Limb (tissue), 2 donors: ENCODE measurements at regions not wholly inside any gene's neighbourhood (a gene's known extent, or its start where the extent isn't known, plus 50 kb on each side); places are given as distances from the start of the nearest gene placed in this dataset.

Experiments
- DNase-seq, 2 donors: peaks; one replicate each; pipeline ENCODE4 v3.0.0-alpha.2; 2016; ENCODE audit errors: extremely low spot score in 2 of 2

DNA sequence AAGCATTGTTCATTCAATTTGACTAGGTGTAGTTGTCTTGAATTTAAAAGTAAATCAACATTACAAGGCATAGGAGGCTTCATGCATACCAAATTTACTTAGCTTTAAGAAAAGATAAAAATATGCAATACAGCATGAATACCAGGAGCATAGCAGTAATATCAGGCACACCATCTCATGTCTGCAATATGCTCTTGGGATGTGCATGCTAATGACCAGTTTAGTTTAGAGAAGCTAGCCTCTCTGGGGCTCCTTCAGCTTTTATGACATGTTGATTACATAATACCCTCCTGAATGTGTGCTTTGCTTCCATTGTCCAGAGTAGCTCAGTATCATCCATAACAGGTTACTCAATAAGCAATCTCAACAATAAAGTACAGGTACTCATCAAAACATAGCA, 497.2 kb downstream of the FLRT2 start:
- no peak for DNase-seq

DNA sequence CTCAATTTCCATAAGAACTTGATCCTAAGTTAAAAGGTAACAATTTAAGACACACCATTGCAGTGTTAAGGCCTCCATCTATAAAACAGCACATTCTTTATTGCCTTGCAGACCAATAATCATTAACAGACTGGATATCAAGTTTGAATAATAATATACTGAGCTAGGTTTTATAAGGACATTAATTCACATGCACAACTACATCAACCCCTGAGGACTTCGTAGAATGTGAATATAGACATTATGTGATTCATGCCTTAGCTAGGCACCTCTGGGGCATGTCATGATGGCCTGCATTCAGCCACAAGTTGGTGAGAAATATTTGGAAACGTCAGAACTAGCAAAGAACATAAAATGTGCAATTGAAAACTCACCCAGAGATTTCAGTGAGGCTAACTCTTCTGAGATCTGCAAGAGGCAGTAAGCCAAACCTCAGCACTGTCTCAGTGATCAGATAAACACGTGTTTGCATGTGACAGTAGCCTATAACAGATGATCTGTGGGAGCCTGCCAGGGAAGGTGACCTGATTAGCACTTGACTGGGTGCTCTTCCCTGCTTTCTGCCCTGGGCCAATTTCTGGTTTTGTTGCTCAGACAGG, 492.2 kb downstream of the FLRT2 start:
- DNase-seq, result no peak

DNA sequence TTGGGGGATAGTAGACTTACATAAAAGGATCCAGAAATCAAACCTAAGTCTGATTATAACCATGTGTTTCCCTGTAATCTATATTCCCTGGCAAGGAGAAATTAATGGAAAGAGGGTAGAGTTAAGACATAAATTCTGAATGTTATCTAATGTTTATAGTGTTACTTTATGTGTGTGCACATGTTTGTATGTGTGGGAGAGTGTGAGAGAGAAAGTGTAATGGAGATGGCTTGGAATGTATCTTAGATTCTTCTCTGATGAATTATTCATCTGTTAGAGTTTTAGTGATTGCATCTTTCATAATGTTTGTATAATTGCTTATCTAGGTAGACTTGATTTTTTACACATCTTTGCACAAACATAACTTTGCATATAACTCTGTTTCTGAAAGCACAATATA, 490.9 kb downstream of the FLRT2 start:
- no peak for DNase-seq

DNA sequence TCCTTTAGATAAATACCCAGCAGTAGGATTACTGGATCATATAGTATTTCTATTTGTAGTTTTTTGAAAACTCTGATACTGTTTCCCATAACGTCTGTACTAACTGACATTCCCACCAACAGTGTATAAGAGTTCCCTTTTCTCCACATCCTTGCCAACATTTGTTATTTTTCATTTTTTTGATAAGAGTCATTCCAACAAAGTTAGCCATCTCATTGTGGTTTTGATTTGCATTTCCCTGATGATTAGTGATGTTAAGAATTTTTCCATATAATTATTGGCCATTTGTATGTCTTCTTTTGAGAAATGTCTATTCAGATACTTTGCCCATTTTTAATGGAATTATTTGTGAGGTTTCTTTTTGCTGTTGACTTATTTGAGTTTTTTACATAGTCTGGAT, 486.0 kb downstream of the FLRT2 start:
- no peak for DNase-seq

DNA sequence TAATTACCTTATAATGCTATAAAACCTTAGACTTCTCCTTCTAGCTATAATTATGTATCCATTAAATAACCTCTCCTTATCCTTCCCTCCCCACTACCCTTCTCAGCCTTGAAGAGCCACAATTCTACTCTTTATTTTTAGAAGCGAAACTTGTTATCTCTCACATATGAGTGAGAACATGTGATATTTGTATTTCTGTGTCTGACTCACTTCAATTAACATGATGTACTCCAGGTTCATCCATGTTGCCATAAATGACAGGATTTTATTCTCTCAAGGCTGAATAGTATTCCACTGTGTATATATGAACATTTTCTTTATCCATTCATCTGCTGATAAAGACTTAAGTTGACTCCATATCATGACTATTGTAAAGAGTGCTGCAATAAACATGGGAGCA, 485.6 kb downstream of the FLRT2 start:
- no peak for DNase-seq

DNA sequence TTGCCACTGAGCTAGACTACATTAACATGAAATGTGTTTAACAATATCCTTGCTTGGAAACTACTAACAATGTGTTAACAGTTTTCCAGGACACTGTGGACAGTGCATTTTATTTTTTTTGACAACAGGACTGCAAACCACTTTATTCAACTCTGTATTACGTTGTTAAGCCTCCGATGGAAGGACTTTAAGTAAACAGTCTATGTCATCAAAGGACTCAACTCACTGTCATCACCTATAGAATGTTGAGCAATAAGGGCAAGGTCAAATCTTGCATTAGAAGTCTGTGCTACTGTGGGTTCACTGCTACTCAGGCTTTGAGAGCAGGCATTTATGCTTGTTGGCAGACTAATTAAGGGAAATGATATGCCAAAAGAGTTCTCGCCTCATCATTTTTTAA, 483.7 kb downstream of the FLRT2 start:
- DNase-seq, result no peak

DNA sequence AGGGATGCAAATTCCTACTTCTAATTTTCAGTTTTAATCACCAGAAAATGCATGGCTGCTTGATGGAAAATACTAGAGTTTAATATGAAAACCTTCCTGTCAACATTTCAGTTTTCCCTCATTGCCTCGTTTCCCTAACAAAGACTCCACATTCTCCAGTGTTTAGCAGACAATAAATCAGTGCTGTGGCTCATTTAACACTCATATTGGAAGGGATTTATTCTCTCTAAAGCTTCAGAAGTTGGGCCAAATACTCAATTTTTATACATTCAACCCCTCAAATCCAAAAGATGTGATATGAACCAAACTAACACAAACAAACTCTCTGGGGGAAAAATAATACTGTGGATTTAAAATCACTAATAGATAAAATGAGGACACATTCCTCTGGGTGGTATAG, 482.5 kb downstream of the FLRT2 start:
- no peak for DNase-seq

DNA sequence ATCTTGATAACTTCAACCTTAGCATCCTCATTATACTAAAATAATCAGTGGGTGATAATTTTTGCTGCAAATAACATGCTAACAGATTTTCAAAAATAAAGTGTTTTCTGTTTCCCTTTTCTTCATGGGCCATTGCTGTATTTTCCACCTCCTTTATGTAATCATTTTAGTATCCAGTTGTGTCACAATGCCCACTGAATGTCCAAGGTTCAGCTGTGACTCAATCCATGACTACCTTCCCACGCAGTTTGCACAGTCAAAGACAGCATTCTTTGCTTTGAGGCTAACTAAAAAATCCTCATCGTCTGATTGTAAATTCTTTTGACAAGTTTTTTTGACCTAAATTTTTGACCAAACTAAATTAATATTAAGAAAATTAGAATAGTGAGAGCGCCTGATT, 474.1 kb downstream of the FLRT2 start:
- no peak for DNase-seq

DNA sequence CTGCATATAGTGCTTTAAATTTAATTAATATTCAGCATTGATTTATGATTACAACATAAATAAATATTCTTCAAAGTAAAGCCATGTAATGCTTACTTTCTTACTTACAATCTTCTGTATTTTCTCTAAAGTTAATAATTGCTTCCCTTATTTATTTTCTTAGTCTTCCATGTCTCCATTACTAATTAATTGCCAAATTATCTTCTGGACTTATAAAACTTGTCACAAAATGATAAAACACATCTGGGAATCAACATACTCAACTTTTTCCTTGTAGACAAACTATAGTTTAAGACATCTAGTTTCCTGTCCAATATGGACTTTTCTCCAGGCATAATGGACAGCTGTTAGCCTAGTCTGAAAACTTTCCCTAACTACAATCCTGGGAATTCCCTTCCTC, 466.6 kb downstream of the FLRT2 start:
- no peak for DNase-seq

DNA sequence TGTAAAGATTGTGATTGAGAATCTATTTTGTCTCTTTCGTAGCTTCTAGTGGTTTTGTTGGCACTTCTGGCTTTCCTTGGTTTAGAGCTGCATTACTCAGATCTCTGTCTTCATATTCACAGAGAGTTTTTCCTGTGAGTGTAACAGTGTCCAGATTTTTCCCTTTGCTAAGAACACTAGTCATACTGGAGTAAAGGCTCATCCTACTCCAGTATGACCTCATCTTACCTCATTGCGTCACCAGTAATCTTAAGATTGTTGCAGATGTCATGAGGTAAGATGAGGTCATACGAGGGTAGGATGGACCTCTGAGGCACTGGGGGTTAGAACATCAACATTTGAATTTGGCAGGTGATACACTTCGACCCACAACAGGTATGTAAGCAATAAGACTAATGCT, 461.2 kb downstream of the FLRT2 start:
- no peak for DNase-seq

DNA sequence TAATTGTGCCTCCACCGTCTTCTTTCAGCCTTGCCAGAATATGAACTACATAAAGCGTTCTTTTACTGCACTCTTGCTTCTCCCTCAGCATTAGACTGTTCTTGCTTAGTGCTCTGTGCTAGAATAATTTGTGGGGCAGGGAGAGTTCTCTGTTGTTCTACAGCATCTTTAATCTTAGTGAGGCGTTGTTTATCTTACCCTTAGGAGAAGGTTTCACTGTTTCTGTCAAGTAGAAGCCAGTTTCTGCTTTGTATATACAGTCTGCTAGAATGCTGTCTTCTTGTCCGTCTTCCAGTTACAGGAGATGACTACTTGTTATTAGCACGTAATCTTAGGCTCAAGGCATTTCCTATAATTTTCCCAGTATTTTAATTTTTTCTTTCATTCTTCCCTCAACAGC, 458.0 kb downstream of the FLRT2 start:
- DNase-seq, result no peak

DNA sequence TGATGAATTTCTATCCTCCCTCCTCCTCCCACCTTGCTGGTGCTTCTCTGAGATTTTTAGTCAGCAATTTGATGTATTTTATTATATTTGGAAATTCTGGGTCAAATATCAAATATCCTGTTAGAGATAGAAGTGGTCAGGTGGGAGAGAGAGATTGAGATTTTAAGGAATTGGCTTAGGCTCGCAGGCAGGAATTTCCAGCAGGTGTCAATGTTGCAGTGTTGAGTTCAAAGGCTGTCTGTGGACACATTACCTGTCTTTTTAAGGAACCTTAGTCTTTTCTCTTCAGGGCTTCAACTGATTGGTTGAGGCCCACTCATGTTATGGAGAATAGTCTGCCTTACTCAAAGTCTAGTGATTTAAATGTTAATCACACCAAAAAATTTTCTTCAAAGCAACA, 457.3 kb downstream of the FLRT2 start:
- DNase-seq, result no peak

DNA sequence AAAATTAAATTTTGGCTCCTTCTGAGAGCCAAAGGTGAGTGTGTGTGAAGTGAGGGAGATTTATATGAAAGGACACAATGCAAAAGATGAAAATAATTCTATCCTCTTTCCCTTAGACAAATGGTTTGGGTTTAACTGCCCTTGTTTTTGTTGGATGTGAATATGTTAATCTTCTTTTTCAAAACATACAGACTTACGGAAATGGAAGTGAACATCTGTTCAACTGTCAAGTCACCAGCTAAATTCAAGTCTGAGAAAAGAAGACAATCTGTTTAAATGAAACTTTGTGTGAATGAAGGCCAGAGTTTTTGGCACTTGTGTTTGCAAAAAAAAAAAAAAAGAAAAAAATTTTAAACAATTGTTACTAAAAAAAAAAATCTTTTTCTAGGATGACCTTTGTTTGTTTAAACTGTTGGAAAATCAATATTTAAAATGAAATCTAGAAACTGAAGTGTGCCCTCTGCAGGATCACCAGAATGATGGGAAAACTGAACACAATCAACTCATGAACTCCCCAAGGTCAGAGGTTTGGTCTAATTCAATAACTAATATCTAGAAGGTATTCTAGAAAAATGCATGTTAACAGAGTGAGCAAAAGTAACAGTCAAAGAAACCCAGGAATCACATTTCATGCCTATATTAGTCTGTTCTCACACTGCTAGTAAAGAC, 448.8 kb downstream of the FLRT2 start:
- DNase-seq, result no peak

DNA sequence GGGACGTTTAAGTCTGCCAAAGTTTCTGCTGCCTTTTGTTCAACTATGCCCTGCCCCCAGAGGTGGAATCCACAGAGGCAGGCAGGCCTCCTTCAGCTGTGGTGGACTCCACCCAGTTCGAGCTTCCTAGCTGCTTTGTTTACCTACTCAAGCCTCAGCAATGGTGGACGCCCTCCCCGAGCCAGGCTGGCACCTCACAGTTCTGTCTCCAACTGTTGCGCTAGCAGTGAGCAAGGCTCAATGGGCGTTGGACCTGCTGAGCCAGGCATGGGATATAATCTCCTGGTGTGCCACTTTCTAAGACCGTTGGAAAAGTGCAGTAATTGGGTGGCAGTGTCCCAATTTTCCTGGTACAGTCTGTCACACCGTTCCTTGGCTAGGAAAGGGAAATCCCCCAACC, 444.7 kb downstream of the FLRT2 start:
- DNase-seq, result no peak

DNA sequence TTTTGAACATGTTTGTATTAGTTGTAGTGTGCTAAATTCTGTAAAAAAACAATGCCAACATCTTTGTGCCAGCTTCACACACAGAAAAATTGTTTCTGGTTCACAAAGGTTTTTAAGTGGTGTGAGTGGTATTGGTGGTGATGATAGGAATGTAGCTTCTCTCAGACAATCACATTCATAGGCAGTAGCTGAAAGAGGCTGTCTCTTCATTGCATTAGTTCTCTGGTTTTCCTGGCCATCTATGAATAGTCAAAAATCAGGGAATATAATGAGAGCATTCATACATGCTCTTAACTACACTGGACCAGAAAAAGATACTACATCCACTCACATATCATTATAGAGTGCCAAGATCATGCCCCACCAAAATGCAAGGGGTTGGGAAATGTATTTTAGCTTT, 433.5 kb downstream of the FLRT2 start:
- no peak for DNase-seq

DNA sequence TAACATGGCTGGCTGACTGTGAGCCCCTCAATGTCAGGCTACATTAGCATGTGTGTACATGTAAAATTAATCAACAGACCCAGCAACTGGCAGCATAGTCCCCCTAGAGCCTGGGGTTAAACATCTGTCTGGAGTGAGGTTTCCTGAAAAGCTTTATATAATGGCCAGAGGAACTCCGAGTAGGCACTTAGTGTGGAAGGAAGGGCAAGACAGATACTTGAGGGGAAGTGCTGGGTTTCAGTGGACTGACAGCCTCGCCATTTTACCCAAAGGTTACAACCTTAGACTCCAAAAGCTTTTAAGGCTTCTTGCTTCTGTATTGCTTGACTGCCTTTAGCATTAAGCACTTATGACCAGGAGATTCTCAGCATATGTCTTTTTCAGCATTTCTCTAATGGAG, 430.8 kb downstream of the FLRT2 start:
- no peak for DNase-seq

DNA sequence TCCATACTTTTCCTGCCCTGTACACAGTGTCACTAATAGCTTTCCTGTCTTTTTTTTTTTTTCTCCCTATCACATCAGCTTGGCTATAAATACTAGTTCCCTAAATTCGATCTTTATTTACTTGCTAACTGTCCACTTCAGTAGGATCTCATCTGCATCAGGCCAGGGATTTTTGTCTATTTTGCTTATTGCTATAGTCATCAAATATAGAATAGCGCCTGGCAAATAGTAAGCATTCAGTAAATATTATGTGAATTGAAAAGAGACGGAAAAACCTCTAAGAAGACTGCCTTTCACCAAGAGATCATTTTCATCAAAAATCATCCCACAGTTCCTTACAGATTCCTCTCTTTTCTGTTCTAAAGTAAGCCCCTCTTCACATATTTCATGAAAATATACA, 429.1 kb downstream of the FLRT2 start:
- no peak for DNase-seq

DNA sequence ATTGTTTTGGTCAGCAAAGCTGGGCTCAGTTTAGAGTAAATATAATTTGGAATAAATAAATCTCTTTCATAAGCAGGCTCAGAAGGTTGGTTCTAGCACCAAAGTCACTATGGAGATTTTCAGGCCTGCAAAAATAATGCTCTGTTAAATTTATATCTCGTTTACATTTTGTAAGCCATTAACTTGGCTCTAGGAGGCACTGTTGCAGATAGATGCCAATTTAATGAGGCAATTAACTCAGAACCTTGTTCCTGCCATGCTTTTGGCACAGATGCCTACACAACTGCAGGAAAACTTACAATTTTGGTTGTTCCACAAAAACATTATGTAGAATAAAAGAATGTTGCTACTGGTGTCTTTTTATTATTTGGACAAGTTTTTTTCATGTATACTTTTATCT, 428.1 kb downstream of the FLRT2 start:
- no peak for DNase-seq

DNA sequence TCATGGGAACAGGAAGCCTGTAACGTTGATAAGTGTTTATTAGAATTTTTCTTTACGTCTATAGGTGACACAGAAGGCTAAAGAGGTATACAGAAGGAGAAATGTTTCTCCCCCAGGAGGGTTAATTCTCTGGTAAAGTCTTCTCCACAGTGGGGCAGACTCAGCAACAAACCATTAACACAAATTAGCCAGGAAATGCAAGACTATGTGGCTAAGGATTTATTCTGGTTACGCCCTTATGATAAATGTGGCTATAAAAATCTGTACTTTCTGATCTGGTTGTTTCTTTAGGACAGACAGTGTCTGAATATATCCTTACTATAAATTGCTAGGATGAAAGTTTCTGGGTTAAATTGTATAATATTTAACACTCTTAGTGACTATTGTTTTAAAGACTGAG, 423.3 kb downstream of the FLRT2 start:
- DNase-seq, result no peak

DNA sequence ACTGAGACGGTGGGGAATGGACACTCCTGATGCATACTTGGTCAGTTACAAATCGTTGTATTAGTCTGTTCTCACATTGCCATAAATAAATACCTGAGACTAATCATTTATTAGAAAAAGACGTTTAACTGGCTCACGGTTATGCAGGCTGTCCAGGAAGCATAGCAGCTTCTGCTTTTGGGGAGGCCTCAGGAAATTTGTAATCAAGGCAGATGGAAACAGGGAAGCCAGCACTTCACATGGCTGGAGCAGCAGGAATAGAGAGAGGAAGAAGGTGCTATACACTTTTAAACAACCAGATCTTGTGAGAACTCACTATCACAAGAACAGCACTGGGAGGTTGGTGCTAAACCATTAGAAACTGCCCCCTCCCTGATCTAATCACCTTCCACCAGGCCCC, 418.2 kb downstream of the FLRT2 start:
- DNase-seq, result no peak

DNA sequence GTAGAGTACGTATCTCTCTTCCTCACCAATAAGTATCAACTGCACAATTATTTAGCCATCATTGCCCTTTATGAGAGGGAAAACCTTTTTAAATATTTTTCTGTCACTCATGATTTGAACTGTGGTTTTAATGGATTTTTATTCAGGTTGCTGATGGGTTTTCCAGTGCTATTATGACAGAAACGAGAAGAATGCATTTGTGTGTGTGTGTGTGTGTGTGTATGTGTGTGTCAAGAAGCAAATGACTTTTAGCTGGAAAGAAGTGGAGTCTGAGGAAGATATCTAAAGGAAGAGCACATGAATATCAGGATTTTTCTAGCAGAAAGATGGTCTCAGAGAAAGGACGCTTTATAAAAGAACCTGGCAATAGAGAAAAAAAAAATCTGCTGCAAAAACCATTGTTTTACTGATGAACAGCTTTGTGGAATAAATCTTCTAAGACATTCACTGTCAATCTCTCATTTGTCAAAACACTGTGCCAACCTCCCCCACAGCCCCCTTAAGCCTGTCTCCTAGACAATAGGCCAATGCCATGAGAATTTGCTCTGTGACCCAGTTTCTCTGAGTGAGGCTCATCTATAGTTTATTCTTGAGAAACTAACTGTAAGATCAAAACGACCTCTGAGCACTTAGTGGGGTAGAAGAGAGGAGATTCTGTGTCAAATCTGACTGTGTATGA, 417.7 kb downstream of the FLRT2 start:
- DNase-seq, result no peak

DNA sequence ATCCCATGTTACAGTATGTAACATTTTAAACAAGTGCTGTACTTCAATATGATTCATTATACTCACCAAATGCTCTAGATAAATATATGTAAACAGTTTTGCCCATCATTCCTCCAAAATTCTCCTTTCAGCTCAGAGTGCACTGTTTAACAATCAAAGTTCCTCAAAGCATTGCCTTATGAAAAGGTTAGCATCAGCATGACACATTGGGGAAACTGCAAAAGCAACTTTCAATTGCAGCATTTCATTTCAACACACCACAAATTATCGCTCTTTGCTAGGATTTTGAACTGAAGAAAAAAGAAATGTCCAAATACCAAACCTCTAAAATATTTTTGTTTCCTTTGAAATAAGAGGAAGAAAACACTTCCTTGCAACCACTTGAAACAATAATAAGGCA, 413.2 kb downstream of the FLRT2 start:
- no peak for DNase-seq

DNA sequence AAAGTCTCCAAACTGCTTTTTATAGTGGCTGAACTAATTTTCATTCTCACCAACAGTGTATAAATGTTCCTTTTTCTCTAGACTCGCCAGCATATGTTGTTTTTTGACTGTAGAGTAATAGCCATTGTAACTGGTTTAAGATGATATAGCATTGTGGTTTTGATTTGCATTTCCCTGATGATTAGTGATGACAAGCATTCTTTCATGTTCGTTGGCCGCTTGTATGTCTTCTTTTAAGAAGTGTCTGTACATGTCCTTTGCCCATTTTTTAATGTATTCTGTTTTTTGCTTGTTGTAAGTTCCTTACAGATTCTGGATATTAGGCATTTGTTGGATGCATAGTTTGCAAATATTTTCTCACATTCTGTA, 404.9 kb downstream of the FLRT2 start:
- no peak for DNase-seq
